H1 (cell line): ENCODE measurements at regions not wholly inside any gene's neighbourhood (a gene's known extent, or its start where the extent isn't known, plus 50 kb on each side); places are given as distances from the start of the nearest gene placed in this dataset.

ENCODE experiments used
- CTCF ChIA-PET: fragments of 300-600 bp; sonication (Branson Sonifier 250); formaldehyde crosslinking; loops from one replicate; lab custom pipeline; 2021; ENCODE audit not compliant: partially characterized antibody; lab: Charles Lee
- POLR2A ChIA-PET: fragments of 300-600 bp; sonication (Branson Sonifier 250); formaldehyde crosslinking; loops from one replicate; lab custom pipeline; 2021; ENCODE audit warnings: inconsistent platforms; ENCODE audit not compliant: partially characterized antibody; lab: Charles Lee
- DNase-seq, 2 experiments: peaks; one replicate each; pipeline versions ENCODE4 v3.0.0 to v3.0.0-alpha.2; 2010 to 2022; ENCODE audit warnings: low spot score in 2 of 2, low read depth in 1 of 2, mixed read lengths in 1 of 2
- FAIRE-seq: peaks from 2 replicates; lab custom pipeline; 2011; peaks lifted over from hg19 to GRCh38; lab: Jason Lieb, UNC
- H2AFZ ChIP-seq: 2 replicates; pipeline ENCODE4 v1.8.1; 2012; ENCODE audit warnings: low read length, inconsistent platforms
- H2AK5ac ChIP-seq: 2 replicates; pipeline ENCODE4 v1.6.1; 2013; ENCODE audit warnings: low read depth, low read length
- H2BK120ac ChIP-seq: replicated peaks from 2 replicates; pipeline ENCODE3; 2013; ENCODE audit warnings: low read depth, low read length, inconsistent platforms
- H2BK12ac ChIP-seq: 2 replicates; pipeline ENCODE4 v1.6.1; 2013; ENCODE audit warnings: low read depth, low read length
- H2BK15ac ChIP-seq: 2 replicates; pipeline ENCODE4 v1.6.1; 2013; ENCODE audit warnings: low read length
- H2BK20ac ChIP-seq: 2 replicates; pipeline ENCODE4 v1.6.1; 2013; ENCODE audit warnings: low read length
- H2BK5ac ChIP-seq: 2 replicates; pipeline ENCODE4 v1.6.1; 2013; ENCODE audit warnings: low read depth, low read length
- H3K14ac ChIP-seq: 2 replicates; pipeline ENCODE4 v1.6.1; 2013; ENCODE audit warnings: inconsistent platforms; ENCODE audit not compliant: insufficient read length
- H3K18ac ChIP-seq: 2 replicates; pipeline ENCODE4 v1.6.1; 2013; ENCODE audit warnings: low read length; ENCODE audit errors: extremely low read depth
- H3K23ac ChIP-seq: 2 replicates; pipeline ENCODE4 v1.6.1; 2013; ENCODE audit warnings: inconsistent platforms; ENCODE audit not compliant: insufficient read length
- H3K23me2 ChIP-seq: 2 replicates; pipeline ENCODE4 v1.6.1; 2013; ENCODE audit warnings: low read depth, low read length
- H3K27ac ChIP-seq: 2 replicates; pipeline ENCODE4 v1.6.1; 2011; ENCODE audit warnings: low read depth, low read length, inconsistent platforms
- H3K27me3 ChIP-seq, 4 experiments: replicated peaks in 1 of 4; 1 replicate in 1 of 4; 2 replicates in 3 of 4; pipeline versions ENCODE4 v1.6.1 to v1.8.1; 2011 to 2013; ENCODE audit warnings: low read length in 3 of 4, mild to moderate bottlenecking in 3 of 4, inconsistent platforms in 2 of 4, mixed read lengths in 2 of 4, moderate library complexity in 1 of 4; ENCODE audit not compliant: control insufficient read depth in 3 of 4, insufficient read depth in 3 of 4; ENCODE audit errors: extremely low read depth in 1 of 4
- H3K36me3 ChIP-seq, 4 experiments: 2 replicates each; pipeline versions ENCODE4 v1.6.1 to v1.8.1; 2011 to 2013; ENCODE audit warnings: mild to moderate bottlenecking in 4 of 4, low read length in 3 of 4, moderate library complexity in 2 of 4, control low read depth in 1 of 4, inconsistent platforms in 1 of 4; ENCODE audit not compliant: insufficient read depth in 4 of 4, control insufficient read depth in 2 of 4
- H3K4ac ChIP-seq: replicated peaks from 2 replicates; pipeline ENCODE3; 2013; ENCODE audit warnings: low read length, low read depth, mixed read lengths, inconsistent platforms; ENCODE audit not compliant: insufficient read length
- H3K4me1 ChIP-seq, 4 experiments: replicated peaks in 1 of 4; 1 replicate in 1 of 4; 2 replicates in 3 of 4; pipeline versions ENCODE4 v1.6.1 to v1.8.1; 2011 to 2013; ENCODE audit warnings: low read length in 3 of 4, inconsistent platforms in 2 of 4, mixed read lengths in 1 of 4; ENCODE audit not compliant: insufficient read depth in 4 of 4, control insufficient read depth in 3 of 4
- H3K4me2 ChIP-seq, 2 experiments: 2 replicates each; pipeline versions ENCODE4 v1.6.1 to v1.8.1; 2011 to 2013; ENCODE audit warnings: low read depth in 2 of 2, low read length in 2 of 2, control low read depth in 1 of 2, inconsistent platforms in 1 of 2, mild to moderate bottlenecking in 1 of 2; ENCODE audit not compliant: insufficient read depth in 1 of 2
- H3K4me3 ChIP-seq, 4 experiments: fragments of 200-600, 300-600 bp in 1 of 4; sonication (generic), shearing (Covaris generic), sonication (Bioruptor Twin) in 1 of 4; 2 replicates each; pipeline versions ENCODE4 v1.5.1 to v1.8.1; 2011 to 2016; ENCODE audit warnings: low read length in 4 of 4, low read depth in 3 of 4, control low read depth in 2 of 4, inconsistent platforms in 2 of 4, mild to moderate bottlenecking in 2 of 4, mixed read lengths in 1 of 4, moderate library complexity in 1 of 4; ENCODE audit not compliant: insufficient read depth in 2 of 4; ENCODE audit errors: extremely low read depth in 1 of 4
- H3K56ac ChIP-seq: replicated peaks from 2 replicates; pipeline ENCODE3; 2013; ENCODE audit warnings: low read depth, mild to moderate bottlenecking, mixed read lengths, low read length, inconsistent platforms; ENCODE audit not compliant: insufficient read length
- H3K79me1 ChIP-seq: 2 replicates; pipeline ENCODE4 v1.6.1; 2013; ENCODE audit warnings: low read depth, low read length, control low read depth
- H3K79me2 ChIP-seq, 2 experiments: 2 replicates each; pipeline versions ENCODE4 v1.6.1 to v1.8.1; 2012 to 2013; ENCODE audit warnings: low read length in 2 of 2, mild to moderate bottlenecking in 2 of 2, inconsistent platforms in 1 of 2; ENCODE audit not compliant: insufficient read depth in 2 of 2, control insufficient read depth in 1 of 2
- H3K9ac ChIP-seq, 4 experiments: replicated peaks in 1 of 4; 1 replicate in 1 of 4; 2 replicates in 3 of 4; pipeline versions ENCODE4 v1.6.1 to v1.8.1; 2011 to 2013; ENCODE audit warnings: low read depth in 3 of 4, low read length in 3 of 4, control low read depth in 2 of 4, mild to moderate bottlenecking in 2 of 4, moderate library complexity in 2 of 4, inconsistent platforms in 1 of 4; ENCODE audit errors: extremely low read depth in 1 of 4
- H3K9me3 ChIP-seq, 2 experiments: 2 replicates each; pipeline versions ENCODE4 v1.6.1 to v1.8.1; 2012 to 2013; ENCODE audit warnings: mild to moderate bottlenecking in 2 of 2, moderate library complexity in 2 of 2, control low read depth in 1 of 2, inconsistent platforms in 1 of 2, low read depth in 1 of 2, low read length in 1 of 2, mixed read lengths in 1 of 2; ENCODE audit not compliant: insufficient read depth in 2 of 2
- H4K20me1 ChIP-seq, 2 experiments: replicated peaks in 1 of 2; 2 replicates each; pipeline versions ENCODE3 to v1.8.1; 2011 to 2013; ENCODE audit warnings: inconsistent platforms in 2 of 2, low read length in 2 of 2, mild to moderate bottlenecking in 1 of 2; ENCODE audit not compliant: insufficient read depth in 2 of 2, control insufficient read depth in 1 of 2
- H4K5ac ChIP-seq: 2 replicates; pipeline ENCODE4 v1.6.1; 2013; ENCODE audit warnings: low read length, low read depth, mixed read lengths, inconsistent platforms; ENCODE audit not compliant: insufficient read length
- H4K8ac ChIP-seq: 2 replicates; pipeline ENCODE4 v1.8.0; 2013; ENCODE audit warnings: mild to moderate bottlenecking, moderate library complexity, low read length, inconsistent platforms; ENCODE audit not compliant: insufficient read depth; ENCODE audit errors: extremely low read depth
- H4K91ac ChIP-seq: replicated peaks from 2 replicates; pipeline ENCODE3; 2013; ENCODE audit warnings: low read length, mixed read lengths, inconsistent platforms; ENCODE audit not compliant: insufficient read length
- ASH2L ChIP-seq: fragments of 200-600, 300-600 bp; sonication (generic); IDR thresholded peaks from one replicate; pipeline ENCODE4 v1.7.1; 2017; ENCODE audit warnings: low read length
- ATF3 ChIP-seq: IDR thresholded peaks from 2 replicates; pipeline ENCODE4 v1.6.1; 2011; ENCODE audit warnings: low read depth, mild to moderate bottlenecking, low read length; ENCODE audit not compliant: insufficient read depth
- BCL11A ChIP-seq, 2 experiments: IDR thresholded peaks; one replicate each; pipeline ENCODE4 v1.6.1; 2011; ENCODE audit warnings: low read depth in 2 of 2, low read length in 2 of 2, mild to moderate bottlenecking in 2 of 2
- CBX8 ChIP-seq: fragments of 300-800, 300-1000 bp; sonication (generic); IDR thresholded peaks from 2 replicates; pipeline ENCODE4 v1.7.1; 2016; ENCODE audit warnings: low read depth, low read length, borderline replicate concordance
- CREB1 ChIP-seq: IDR thresholded peaks from 2 replicates; pipeline ENCODE4 v1.6.1; 2012; ENCODE audit warnings: inconsistent platforms
- EP300 ChIP-seq, 2 experiments: IDR thresholded peaks; 1 replicate in 1 of 2; 2 replicates in 1 of 2; pipeline ENCODE4 v1.6.1; 2011 to 2012; ENCODE audit warnings: low read depth in 2 of 2, low read length in 2 of 2, mild to moderate bottlenecking in 2 of 2, borderline replicate concordance in 1 of 2, inconsistent platforms in 1 of 2, moderate library complexity in 1 of 2
- RNF2 ChIP-seq: fragments of 200-900, 300-1000 bp; sonication (generic); IDR thresholded peaks from 2 replicates; pipeline ENCODE4 v1.7.1; 2016; ENCODE audit warnings: borderline replicate concordance, low read depth, mild to moderate bottlenecking, antibody characterized with exemption, low read length; ENCODE audit not compliant: poor library complexity, severe bottlenecking; ENCODE audit errors: missing control alignments
- RXRA ChIP-seq: IDR thresholded peaks from 2 replicates; pipeline ENCODE4 v1.6.1; 2011; ENCODE audit warnings: low read depth, mild to moderate bottlenecking, low read length, moderate library complexity; ENCODE audit not compliant: insufficient read depth
- SAP30 ChIP-seq: fragments of 300-600 bp; sonication (generic); IDR thresholded peaks from 2 replicates; pipeline ENCODE4 v1.7.1; 2012; ENCODE audit warnings: low read length, moderate library complexity, mild to moderate bottlenecking, inconsistent platforms; ENCODE audit not compliant: insufficient read depth, insufficient replicate concordance
- SIN3A ChIP-seq, 2 experiments: IDR thresholded peaks in 1 of 2; conservative IDR thresholded peaks in 1 of 2; 2 replicates each; pipeline ENCODE4 v1.6.1; 2011 to 2012; ENCODE audit warnings: low read length in 2 of 2, improper control_type of control experiment in 1 of 2, low read depth in 1 of 2, mild to moderate bottlenecking in 1 of 2
- SP1 ChIP-seq: IDR thresholded peaks from 2 replicates; pipeline ENCODE4 v1.6.1; 2011; ENCODE audit warnings: low read depth, low read length
- SP2 ChIP-seq: IDR thresholded peaks from 2 replicates; pipeline ENCODE4 v1.6.1; 2012; ENCODE audit warnings: mild to moderate bottlenecking, low read length, inconsistent platforms
- TAF1 ChIP-seq: IDR thresholded peaks from 2 replicates; pipeline ENCODE4 v1.6.1; 2011; ENCODE audit warnings: mild to moderate bottlenecking, low read depth, low read length
- TAF7 ChIP-seq: optimal IDR thresholded peaks from 2 replicates; pipeline ENCODE3; 2011; ENCODE audit warnings: low read depth, mild to moderate bottlenecking, inconsistent platforms, low read length, moderate library complexity, borderline replicate concordance
- WGBS, 2 experiments: shearing (Covaris generic) in 1 of 2; methylation state at CpG; one replicate each; pipeline versions ENCODE4 v1.1.6 to v1.1.7; 2013 to 2015; ENCODE audit warnings: low lambda C conversion rate in 2 of 2, mixed read lengths in 2 of 2, inconsistent platforms in 1 of 2, low coverage in 1 of 2, missing lambda C conversion rate in 1 of 2; ENCODE audit not compliant: insufficient replicate concordance in 2 of 2, insufficient coverage in 1 of 2, insufficient read length in 1 of 2; ENCODE audit errors: extremely low coverage in 1 of 2, missing lambda C conversion rate in 1 of 2; 5-methylcytosine and 5-hydroxymethylcytosine counted together

- no peaks in the 10 kb centered on the region for H3K36me3 ChIP-seq
- peaks cover 0 to 5% (median 0%) of the 10 kb centered on the region in 4 experiments; a peak in 1 of 7 replicates for H3K4me1 ChIP-seq
- no peak overlapping the region for H2BK20ac ChIP-seq
- no peak overlapping the region for H3K56ac ChIP-seq
- H3K4me3 ChIP-seq = no peak overlapping the region
- no peak overlapping the region for H2AK5ac ChIP-seq
- H3K27me3 ChIP-seq = no peaks in the 10 kb centered on the region
- no peak overlapping the region for H4K5ac ChIP-seq
- no peaks in the 10 kb centered on the region for H3K79me2 ChIP-seq
- no peak overlapping the region for H3K27ac ChIP-seq
- ChIA-PET POLR2A (no interaction called here), CTCF (no interaction called here)
- no peaks in the 10 kb centered on the region for H3K9me3 ChIP-seq
- H3K14ac ChIP-seq = no peak overlapping the region
- H3K18ac ChIP-seq = no peak overlapping the region
- H4K91ac ChIP-seq = no peak overlapping the region
- no peak for DNase-seq
- no peak overlapping the region for H3K9ac ChIP-seq
- no peak overlapping the region for H3K4ac ChIP-seq
- no peaks in the 10 kb centered on the region for H3K79me1 ChIP-seq
- H2BK120ac ChIP-seq = no peak overlapping the region
- no peak overlapping the region for H2BK15ac ChIP-seq
- no peak overlapping the region for H3K23ac ChIP-seq
- no peak overlapping the region for H4K8ac ChIP-seq
- no peak overlapping the region for H2BK5ac ChIP-seq
- H4K20me1 ChIP-seq = no peaks in the 10 kb centered on the region
- WGBS, 2 experiments = 91% methylated on average over 5 of the region's 5 CpGs; no CpG with 5 or more reads in 1 of the 2 experiments
- H3K4me2 ChIP-seq = no peak overlapping the region
- no peaks in the 10 kb centered on the region for H3K23me2 ChIP-seq
- no peak overlapping the region for H2BK12ac ChIP-seq
- no peak for FAIRE-seq
- 0 out of 2 replicates have a peak overlapping the region, but pooled peaks have one; percentile 72 for H2AFZ ChIP-seq
- TF ChIP-seq CBX8 = no peak
- no peak for TF ChIP-seq TAF1
- no peak for TF ChIP-seq ATF3
- TF ChIP-seq RXRA = no peak
- no peak for TF ChIP-seq RNF2
- TF ChIP-seq SP1 = no peak
- TF ChIP-seq TAF7 = no peak
- no peak for TF ChIP-seq SP2
- no peak for TF ChIP-seq ASH2L
- TF ChIP-seq EP300 (IDR thresholded peaks at IDR 0.05; ENCODE audit: borderline replicate concordance in 1 of 2, low read depth in 2 of 2, low read length in 2 of 2) = no peak
- no peak for TF ChIP-seq SIN3A (conservative IDR thresholded peaks at IDR 0.05 in 1 of 2, IDR thresholded peaks at IDR 0.05 in 1 of 2; ENCODE audit: low read depth in 1 of 2, low read length in 2 of 2)
- TF ChIP-seq BCL11A (IDR thresholded peaks at IDR 0.05; ENCODE audit: low read depth in 2 of 2, low read length in 2 of 2) = no peak
- no peak for TF ChIP-seq CREB1
- no peak for TF ChIP-seq SAP30
Measured at GRCh38 chr13:72146816-72147215, 279.8 kb upstream of the DACH1 start.
